Heart left ventricle (tissue), 13 donors: ENCODE measurements at regions not wholly inside any gene's neighbourhood (a gene's known extent, or its start where the extent isn't known, plus 50 kb on each side); places are given as distances from the start of the nearest gene placed in this dataset.

Source experiments
- CTCF ChIP-seq, 12 donors: fragments of 200-600 bp; sonication (generic) in 4 of 12; IDR thresholded peaks; one replicate each; pipeline versions ENCODE4 v1.5.0 to v1.8.0; 2018 to 2022; ENCODE audit warnings: antibody characterized with exemption in 12 of 12, mild to moderate bottlenecking in 5 of 12
- POLR2A ChIP-seq, 2 donors: fragments of 450-650 bp; IDR thresholded peaks; one replicate each; pipeline ENCODE4 v1.6.1; 2017; ENCODE audit warnings: antibody characterized with exemption in 2 of 2, mild to moderate bottlenecking in 2 of 2, moderate library complexity in 2 of 2
- donor health status: ischemic (EF 13 %, LVEDD 7.1; RV severe dilation, severe dysfunction).
- donor health status: DM: no; HTN: yes; CAD: no.
- donor health status: DM: no; HTN: no; CAD: no.
- donor health status: ischemic (EF 25% LVEDD 6.9; RV normal size, moderate dysfunction).
- donor health status: ischemic (EF 25% LVEDD 5.7; RV mildly dilated, moderate dysfunction).
- donor health status: ischemic (EF 35%, LVEDD 5.7; RV mildly dilated, moderate dysfunction).
- donor health status: nonischemic (EF 11% LVEDD 7.7; RV severe dilation, severe dysfunction).
- donor health status: DM: yes; HTN: yes; CAD: no.
- donor health status: PGD.
- donor health status: ischemic (EF 29% LVEDD 5.4; RV normal size, mild dysfunction).
- donor health status: nonischemic (EF 23%, LVEDD 6.1; RV moderate dilation, normal function).

- no peak for TF ChIP-seq CTCF (IDR thresholded peaks at IDR 0.05)
- TF ChIP-seq POLR2A (IDR thresholded peaks at IDR 0.05): no peak
These were observed 91.5 kb upstream of the CALN1 start for GRCh38 chr7:72503644-72504043.
